PC-9 (cell line): ENCODE measurements at regions not wholly inside any gene's neighbourhood (a gene's known extent, or its start where the extent isn't known, plus 50 kb on each side); places are given as distances from the start of the nearest gene placed in this dataset.
"Not testable (repeated sequence)": the region's sequence is repeated elsewhere in the genome, so short reads cannot be mapped to it uniquely, and the experiment has no call there.

Experiments
- BruUV-seq: library from RNA; stranded (reverse); fragments of 400-500 nt; replicated peaks from 2 replicates; lab custom pipeline; 2021; lab: Mats Ljungman, UMichigan
- CTCF ChIA-PET: fragments of 300-600 bp; sonication (Branson Sonifier 250); formaldehyde crosslinking; loops from one replicate; lab custom pipeline; 2022; ENCODE audit warnings: antibody characterized with exemption; lab: Charles Lee
- POLR2A ChIA-PET: fragments of 300-600 bp; sonication (Branson Sonifier 250); formaldehyde crosslinking; loops from one replicate; lab custom pipeline; 2022; ENCODE audit warnings: antibody characterized with exemption; ENCODE audit not compliant: unreplicated experiment; lab: Charles Lee
- DNase-seq, 2 experiments: peaks; one replicate each; pipeline versions ENCODE4 v3.0.0 to v3.0.0-alpha.2; 2015 to 2022; ENCODE audit warnings: mixed read lengths in 1 of 2
- H2AFZ ChIP-seq: fragments of 200-600 bp; sonication (generic); 2 replicates; pipeline ENCODE4 v1.8.1; 2017; ENCODE audit warnings: antibody characterized with exemption
- H3F3A ChIP-seq: fragments of 200-600 bp; sonication (generic); 2 replicates; pipeline ENCODE4 v1.8.1; 2017; ENCODE audit warnings: antibody characterized with exemption, mild to moderate bottlenecking, low read depth; ENCODE audit not compliant: insufficient read depth
- H3K27ac ChIP-seq: fragments of 200-600 bp; sonication (generic); 2 replicates; pipeline ENCODE4 v1.6.1; 2016; ENCODE audit warnings: mixed run types
- H3K27me3 ChIP-seq: fragments of 200-600 bp; sonication (generic); 2 replicates; pipeline ENCODE4 v1.6.1; 2016; ENCODE audit warnings: low read depth, mixed run types; ENCODE audit not compliant: insufficient read depth
- H3K36me3 ChIP-seq: fragments of 200-600 bp; sonication (generic); 2 replicates; pipeline ENCODE4 v1.6.1; 2016; ENCODE audit warnings: low read depth, mixed run types
- H3K4me1 ChIP-seq: fragments of 200-600 bp; sonication (generic); replicated peaks from 2 replicates; pipeline ENCODE4 v1.6.1; 2016; ENCODE audit warnings: mixed run types; ENCODE audit not compliant: insufficient read depth
- H3K4me2 ChIP-seq: fragments of 200-600 bp; sonication (generic); 2 replicates; pipeline ENCODE4 v1.6.1; 2017; ENCODE audit warnings: mixed run types
- H3K4me3 ChIP-seq: fragments of 200-600 bp; sonication (generic); 2 replicates; pipeline ENCODE4 v1.6.1; 2016; ENCODE audit warnings: mixed run types
- H3K79me2 ChIP-seq: fragments of 200-600 bp; sonication (generic); 2 replicates; pipeline ENCODE4 v1.6.1; 2017; ENCODE audit warnings: low read depth, mixed run types
- H3K9me2 ChIP-seq: fragments of 200-600 bp; sonication (generic); 2 replicates; pipeline ENCODE4 v1.8.1; 2017; ENCODE audit warnings: mild to moderate bottlenecking; ENCODE audit not compliant: insufficient read depth
- H3K9me3 ChIP-seq: fragments of 200-600 bp; sonication (generic); 2 replicates; pipeline ENCODE4 v1.8.1; 2016; ENCODE audit warnings: low read depth; ENCODE audit not compliant: insufficient read depth
- H4K20me1 ChIP-seq: fragments of 200-600 bp; sonication (generic); 2 replicates; pipeline ENCODE4 v1.8.1; 2017; ENCODE audit not compliant: insufficient read depth
- CTCF ChIP-seq: fragments of 200-600 bp; sonication (generic); conservative IDR thresholded peaks from 2 replicates; pipeline ENCODE4 v1.6.1; 2017; ENCODE audit warnings: mixed run types, antibody characterized with exemption, mild to moderate bottlenecking, moderate library complexity
- EZH2 ChIP-seq: fragments of 200-600 bp; sonication (generic); IDR thresholded peaks from 2 replicates; pipeline ENCODE4 v1.8.0; 2017; ENCODE audit warnings: antibody characterized with exemption, low read depth
- intact Hi-C: fragments of 100-400 bp; cut with micrococcal nuclease; formaldehyde crosslinking; loops from one replicate; pipeline ENCODE4 v1.10.0; 2022; ENCODE audit not compliant: unreplicated experiment

GRCh38 chr1:31488528-31488927 is 75.5 kb downstream of the SERINC2 start:
- Histone ChIP-seq H3F3A (peaks cover 7% of the 10 kb centered on the region; the same call in 1 of the 2 replicates), H3K79me2 (no peaks in the 10 kb centered on the region), H3K27ac (no peak overlapping the region), H3K9me3 (peaks cover 5% of the 10 kb centered on the region; the same call in 1 of the 2 replicates), H3K36me3 (no peaks in the 10 kb centered on the region), H3K27me3 (no peaks in the 10 kb centered on the region), H3K9me2 (no peaks in the 10 kb centered on the region), H4K20me1 (no peaks in the 10 kb centered on the region), H3K4me2 (no peak overlapping the region), H3K4me3 (no peak overlapping the region), H3K4me1 (peaks cover 7% of the 10 kb centered on the region), H2AFZ (no peak overlapping the region)
- intact Hi-C loops = no loop called here
- no peak for DNase-seq
- CTCF ChIA-PET = no interaction called here
- POLR2A ChIA-PET = no interaction called here
- no TSS peak for BruUV-seq
- no peak for TF ChIP-seq CTCF
- TF ChIP-seq EZH2 = no peak

GRCh38 chr1:31489575-31489974 is 76.6 kb downstream of the SERINC2 start:
- intact Hi-C loops, H3F3A ChIP-seq, BruUV-seq, POLR2A ChIA-PET, H3K27ac ChIP-seq, DNase-seq, H3K27me3 ChIP-seq, H3K9me2 ChIP-seq, H3K79me2 ChIP-seq, H3K4me1 ChIP-seq, CTCF ChIA-PET, H3K9me3 ChIP-seq, H4K20me1 ChIP-seq, H3K4me2 ChIP-seq, H3K4me3 ChIP-seq, H3K36me3 ChIP-seq, H2AFZ ChIP-seq: not testable (repeated sequence)

GRCh38 chr1:31490596-31490995 is 77.6 kb downstream of the SERINC2 start:
- H3K4me3 ChIP-seq, H3K9me3 ChIP-seq, H3K27me3 ChIP-seq, DNase-seq, H3K4me1 ChIP-seq, H4K20me1 ChIP-seq, H3K4me2 ChIP-seq, H3K9me2 ChIP-seq, POLR2A ChIA-PET, CTCF ChIA-PET, H2AFZ ChIP-seq, intact Hi-C loops, BruUV-seq, H3K36me3 ChIP-seq, H3K27ac ChIP-seq, H3F3A ChIP-seq, H3K79me2 ChIP-seq: not testable (repeated sequence)

GRCh38 chr1:31495351-31495750 is 81.0 kb upstream of the TINAGL1 start:
- H3K27ac ChIP-seq, H4K20me1 ChIP-seq, H2AFZ ChIP-seq, H3K36me3 ChIP-seq, H3K4me3 ChIP-seq, H3K9me3 ChIP-seq, CTCF ChIA-PET, H3K27me3 ChIP-seq, DNase-seq, intact Hi-C loops, H3F3A ChIP-seq, POLR2A ChIA-PET, H3K9me2 ChIP-seq, H3K4me2 ChIP-seq, H3K4me1 ChIP-seq, H3K79me2 ChIP-seq, BruUV-seq: not testable (repeated sequence)

GRCh38 chr1:31495770-31496169 is 80.5 kb upstream of the TINAGL1 start:
- H3K79me2 ChIP-seq, CTCF ChIA-PET, H3K36me3 ChIP-seq, H3K27ac ChIP-seq, H3K9me3 ChIP-seq, BruUV-seq, H2AFZ ChIP-seq, H3K4me3 ChIP-seq, H3K27me3 ChIP-seq, H3K4me1 ChIP-seq, H3F3A ChIP-seq, POLR2A ChIA-PET, H4K20me1 ChIP-seq, H3K4me2 ChIP-seq, intact Hi-C loops, DNase-seq, H3K9me2 ChIP-seq: not testable (repeated sequence)
